Activated T-helper 1 cell treated with anti-CD3 and anti-CD28 coated beads, Interleukin-2, amount 50 U/mL, for 16 hours (primary cell): ENCODE measurements at regions not wholly inside any gene's neighbourhood (a gene's known extent, or its start where the extent isn't known, plus 50 kb on each side); places are given as distances from the start of the nearest gene placed in this dataset.
"Not testable (repeated sequence)": the region's sequence is repeated elsewhere in the genome, so short reads cannot be mapped to it uniquely, and the experiment has no call there.

Source experiments
- DNase-seq, 2 donors: peaks; one replicate each; pipeline ENCODE4 v3.0.0-alpha.2; 2020; ENCODE audit warnings: low read depth in 1 of 2, low spot score in 1 of 2

DNA sequence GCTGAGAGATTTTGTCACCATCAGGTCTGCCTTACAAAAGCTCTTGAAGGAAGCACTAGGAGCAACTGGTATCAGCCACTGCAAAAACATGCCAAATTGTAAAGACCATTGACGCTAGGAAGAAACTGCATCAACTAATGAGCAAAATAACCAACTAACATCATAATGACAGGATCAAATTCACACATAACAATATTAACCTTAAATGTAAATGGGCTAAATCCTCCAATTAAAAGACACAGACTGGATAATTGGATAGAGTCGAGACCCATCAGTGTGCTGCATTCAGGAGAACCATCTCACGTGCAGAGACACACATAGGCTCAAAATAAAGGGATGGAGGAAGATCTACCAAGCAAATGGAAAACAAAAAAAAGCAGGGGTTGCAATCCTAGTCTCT is 53.1 kb upstream of the SELENOP start:
- DNase-seq, result not testable (repeated sequence)
